Heart left ventricle (tissue), 16 donors: ENCODE measurements at regions not wholly inside any gene's neighbourhood (a gene's known extent, or its start where the extent isn't known, plus 50 kb on each side); places are given as distances from the start of the nearest gene placed in this dataset.

Experiments
- ATAC-seq, 4 donors: fragments of 200-7000 bp; cut with Tn5 transposase; one replicate each; pipeline ENCODE4 v1.9.1; 2020 to 2022; ENCODE audit warnings: moderate library complexity in 4 of 4, mild to moderate bottlenecking in 3 of 4, moderate number of reproducible peaks in 1 of 4
- DNase-seq, 5 donors: peaks; one replicate each; pipeline ENCODE4 v3.0.0-alpha.2; 2020
- H3K27ac ChIP-seq, 12 donors: fragments of 200-600 bp; sonication (generic) in 4 of 12; one replicate each; pipeline versions ENCODE4 v1.5.0 to v1.8.0; 2016 to 2022; ENCODE audit warnings: mild to moderate bottlenecking in 2 of 12
- H3K27me3 ChIP-seq, 9 donors: fragments of 200-600 bp; sonication (generic) in 2 of 9; one replicate each; pipeline versions ENCODE4 v1.5.1 to v1.8.0; 2016 to 2022; ENCODE audit warnings: mild to moderate bottlenecking in 3 of 9
- H3K36me3 ChIP-seq, 9 donors: fragments of 200-600 bp; sonication (generic) in 2 of 9; one replicate each; pipeline versions ENCODE4 v1.5.0 to v1.8.0; 2018 to 2022; ENCODE audit warnings: mild to moderate bottlenecking in 2 of 9
- H3K4me1 ChIP-seq, 12 donors: fragments of 200-600 bp; sonication (generic) in 4 of 12; one replicate each; pipeline versions ENCODE4 v1.5.0 to v1.8.0; 2016 to 2022; ENCODE audit warnings: mild to moderate bottlenecking in 3 of 12
- H3K4me3 ChIP-seq, 12 donors: fragments of 200-600 bp; sonication (generic) in 4 of 12; one replicate each; pipeline versions ENCODE4 v1.5.0 to v1.8.0; 2017 to 2022; ENCODE audit warnings: mild to moderate bottlenecking in 9 of 12, moderate library complexity in 4 of 12
- H3K9me3 ChIP-seq, 12 donors: fragments of 200-600 bp; sonication (generic) in 4 of 12; one replicate each; pipeline versions ENCODE4 v1.5.0 to v1.8.0; 2016 to 2022; ENCODE audit warnings: mild to moderate bottlenecking in 1 of 12
- CTCF ChIP-seq, 12 donors: fragments of 200-600 bp; sonication (generic) in 4 of 12; IDR thresholded peaks; one replicate each; pipeline versions ENCODE4 v1.5.0 to v1.8.0; 2018 to 2022; ENCODE audit warnings: antibody characterized with exemption in 12 of 12, mild to moderate bottlenecking in 5 of 12
- POLR2A ChIP-seq, 2 donors: fragments of 450-650 bp; IDR thresholded peaks; one replicate each; pipeline ENCODE4 v1.6.1; 2017; ENCODE audit warnings: antibody characterized with exemption in 2 of 2, mild to moderate bottlenecking in 2 of 2, moderate library complexity in 2 of 2
- WGBS, 4 donors: extraction: QIAGEN DNeasy Blood & Tissue Kit in 2 of 4; methylation state at CpG; one replicate each; pipeline versions ENCODE4 v1.1.5 to v1.1.7; 2013 to 2018; 5-methylcytosine and 5-hydroxymethylcytosine counted together
- intact Hi-C, 10 donors: fragments of 100-400 bp; cut with DNase I; formaldehyde crosslinking; loops; one replicate each; pipeline versions ENCODE4 v1.11.1 to v1.14.2; 2022
- donor health status: ischemic (EF 13 %, LVEDD 7.1; RV severe dilation, severe dysfunction).
- donor health status: healthy with polysubstance abuse.
- donor health status: DM: no; HTN: yes; CAD: no.
- donor health status: DM: no; HTN: no; CAD: no.
- donor health status: ischemic (EF 25% LVEDD 6.9; RV normal size, moderate dysfunction).
- donor health status: ischemic (EF 25% LVEDD 5.7; RV mildly dilated, moderate dysfunction).
- donor health status: healthy.
- donor health status: DM: yes; HTN: yes; CAD: no.
- donor health status: ischemic (EF 35%, LVEDD 5.7; RV mildly dilated, moderate dysfunction).
- donor health status: nonischemic (EF 11% LVEDD 7.7; RV severe dilation, severe dysfunction).
- donor health status: DM: yes; HTN: yes; CAD: no.
- donor health status: PGD.
- donor health status: ischemic (EF 29% LVEDD 5.4; RV normal size, mild dysfunction).
- donor health status: nonischemic (EF 23%, LVEDD 6.1; RV moderate dilation, normal function).

GRCh38 chr6:105787747-105788146 is 298.4 kb upstream of the PRDM1 start:
- no peak for DNase-seq
- peaks cover 0 to 69% (median 2%) of the 10 kb centered on the region in 12 donors for H3K4me1 ChIP-seq
- H3K36me3 ChIP-seq = no peaks in the 10 kb centered on the region
- no peak for TF ChIP-seq CTCF (IDR thresholded peaks at IDR 0.05)
- TF ChIP-seq POLR2A (IDR thresholded peaks at IDR 0.05) = no peak
- no peaks in the 10 kb centered on the region for H3K27me3 ChIP-seq
- 95 to 98% (median 96%) methylated on average over 4 to 5 of the region's 5 CpGs for WGBS, 4 donors
- no peak overlapping the region for H3K27ac ChIP-seq
- no peaks in the 10 kb centered on the region for H3K9me3 ChIP-seq
- intact Hi-C loops = no loop called here
- no peak for ATAC-seq
- H3K4me3 ChIP-seq = no peak overlapping the region

- Histone ChIP-seq H3K27me3 (no peaks in the 10 kb centered on the region), H3K4me3 (no peak overlapping the region), H3K36me3 (no peaks in the 10 kb centered on the region), H3K4me1 (peaks cover 0 to 66% (median 1%) of the 10 kb centered on the region in 12 donors), H3K9me3 (no peaks in the 10 kb centered on the region), H3K27ac (no peak overlapping the region)
- DNase-seq = no peak
- 92 to 95% (median 94%) methylated on average over 10 of the region's 10 CpGs for WGBS, 4 donors
- TF ChIP-seq CTCF (IDR thresholded peaks at IDR 0.05) (no peak), POLR2A (IDR thresholded peaks at IDR 0.05) (no peak)
- intact Hi-C loops = no loop called here
- no peak for ATAC-seq
Observed at GRCh38 chr6:105786890-105787655, 299.1 kb upstream of the PRDM1 start.

- Histone ChIP-seq H3K27me3 (no peaks in the 10 kb centered on the region), H3K4me1 (peaks cover 0 to 62% (median 0%) of the 10 kb centered on the region in 12 donors), H3K9me3 (no peaks in the 10 kb centered on the region), H3K27ac (no peak overlapping the region), H3K36me3 (no peaks in the 10 kb centered on the region), H3K4me3 (no peak overlapping the region)
- ATAC-seq = no peak
- intact Hi-C loops = no loop called here
- TF ChIP-seq POLR2A (IDR thresholded peaks at IDR 0.05) = no peak
- no peak for TF ChIP-seq CTCF (IDR thresholded peaks at IDR 0.05)
- no peak for DNase-seq
- WGBS, 4 donors = 44 to 80% (median 60%) methylated on average over 1 of the region's 1 CpG
Observed at GRCh38 chr6:105786449-105786848, 299.7 kb upstream of the PRDM1 start.

GRCh38 chr6:105785066-105785811 is 300.9 kb upstream of the PRDM1 start:
- Histone ChIP-seq H3K9me3 (no peaks in the 10 kb centered on the region), H3K27ac (peak overlapping the region in 1 of 12 donors; percentile 73), H3K4me1 (peaks cover 0 to 52% (median 0%) of the 10 kb centered on the region in 12 donors), H3K36me3 (no peaks in the 10 kb centered on the region), H3K4me3 (no peak overlapping the region), H3K27me3 (no peaks in the 10 kb centered on the region)
- WGBS, 4 donors = 68 to 76% (median 72%) methylated on average over 6 of the region's 6 CpGs
- peak in 2 of 5 donors; percentile 37 to 39 for DNase-seq
- ATAC-seq = peak in 3 of 4 donors; percentile 36 to 82 (median 69)
- intact Hi-C loops = no loop called here
- TF ChIP-seq POLR2A (IDR thresholded peaks at IDR 0.05) (no peak), CTCF (IDR thresholded peaks at IDR 0.05) (no peak)
